ENCODE measurements at regions not wholly inside any gene's neighbourhood (a gene's known extent, or its start where the extent isn't known, plus 50 kb on each side); places are given as distances from the start of the nearest gene placed in this dataset.
"Not testable (repeated sequence)": the region's sequence is repeated elsewhere in the genome, so short reads cannot be mapped to it uniquely, and the experiment has no call there.

- Mint-ChIP-seq H3K9me3 (peaks cover 0 to 8% (median 2%) of the 10 kb centered on the region in 7 donors), H3K4me3 (no peak overlapping the region), H3K27me3 (no peaks in the 10 kb centered on the region), H3K36me3 (no peaks in the 10 kb centered on the region), H3K4me1 (no peaks in the 10 kb centered on the region), H3K27ac (no peak overlapping the region)
- DNase-seq (no peak), ATAC-seq (ENCODE audit: low read depth in 2 of 2) (no peak)
Measured at GRCh38 chr2:41334159-41334558, 713.7 kb upstream of the PKDCC start.

- H3K27ac Mint-ChIP-seq, result not testable (repeated sequence)
Measured at GRCh38 chr2:41335573-41335972, 712.2 kb upstream of the PKDCC start.

GRCh38 chr2:41337956-41338355, 709.9 kb upstream of the PKDCC start:
- no peak for DNase-seq
- Mint-ChIP-seq H3K27ac (no peak overlapping the region), H3K27me3 (no peaks in the 10 kb centered on the region)

More at GRCh38 chr2:41335573-41335972, 712.2 kb upstream of the PKDCC start:
- not testable (repeated sequence) for H3K27me3 Mint-ChIP-seq; ATAC-seq (ENCODE audit: low read depth in 2 of 2); H3K36me3 Mint-ChIP-seq; H3K4me1 Mint-ChIP-seq; H3K9me3 Mint-ChIP-seq; DNase-seq; H3K4me3 Mint-ChIP-seq

GRCh38 chr2:41344529-41344928, 703.3 kb upstream of the PKDCC start:
- no peaks in the 10 kb centered on the region for H3K9me3 Mint-ChIP-seq
- no peaks in the 10 kb centered on the region for H3K4me1 Mint-ChIP-seq

More at GRCh38 chr2:41337956-41338355, 709.9 kb upstream of the PKDCC start:
- ATAC-seq (ENCODE audit: low read depth in 2 of 2), result no peak
- Mint-ChIP-seq H3K4me1 (no peaks in the 10 kb centered on the region), H3K36me3 (no peaks in the 10 kb centered on the region), H3K9me3 (peaks cover 0 to 8% (median 0%) of the 10 kb centered on the region in 7 donors), H3K4me3 (no peak overlapping the region)

GRCh38 chr2:41353060-41353459, 694.8 kb upstream of the PKDCC start:
- H3K27me3 Mint-ChIP-seq, result no peaks in the 10 kb centered on the region
- H3K9me3 Mint-ChIP-seq, result peaks cover 0 to 6% (median 0%) of the 10 kb centered on the region in 7 donors
- H3K4me3 Mint-ChIP-seq, result no peak overlapping the region
- no peak overlapping the region for H3K27ac Mint-ChIP-seq
- no peaks in the 10 kb centered on the region for H3K36me3 Mint-ChIP-seq
- ATAC-seq (ENCODE audit: low read depth in 2 of 2), result no peak
- no peak for DNase-seq
- no peaks in the 10 kb centered on the region for H3K4me1 Mint-ChIP-seq

More at GRCh38 chr2:41344529-41344928, 703.3 kb upstream of the PKDCC start:
- no peak for DNase-seq
- no peak for ATAC-seq (ENCODE audit: low read depth in 2 of 2)
- no peaks in the 10 kb centered on the region for H3K36me3 Mint-ChIP-seq
- no peaks in the 10 kb centered on the region for H3K27me3 Mint-ChIP-seq
- H3K27ac Mint-ChIP-seq, result no peak overlapping the region
- H3K4me3 Mint-ChIP-seq, result no peak overlapping the region

GRCh38 chr2:41355794-41356193, 692.0 kb upstream of the PKDCC start:
- Mint-ChIP-seq H3K36me3 (no peaks in the 10 kb centered on the region), H3K4me1 (no peaks in the 10 kb centered on the region), H3K4me3 (no peak overlapping the region), H3K9me3 (peaks cover under 1 to 10% (median 3%) of the 10 kb centered on the region in 7 donors), H3K27ac (no peak overlapping the region), H3K27me3 (no peaks in the 10 kb centered on the region)
- DNase-seq (no peak), ATAC-seq (ENCODE audit: low read depth in 2 of 2) (no peak)

- H3K9me3 Mint-ChIP-seq, result peaks cover 8 to 29% (median 15%) of the 10 kb centered on the region in 7 donors
- H3K27ac Mint-ChIP-seq, result no peak overlapping the region
- no peaks in the 10 kb centered on the region for H3K27me3 Mint-ChIP-seq
- H3K36me3 Mint-ChIP-seq, result peaks cover 0 to 13% of the 10 kb centered on the region in 2 donors
- DNase-seq (no peak), ATAC-seq (ENCODE audit: low read depth in 2 of 2) (no peak)
- no peak overlapping the region for H3K4me3 Mint-ChIP-seq
- no peaks in the 10 kb centered on the region for H3K4me1 Mint-ChIP-seq
Measured at GRCh38 chr2:41364842-41365241, 683.0 kb upstream of the PKDCC start.

- H3K4me3 Mint-ChIP-seq, result no peak overlapping the region
- H3K27me3 Mint-ChIP-seq, result no peaks in the 10 kb centered on the region
- no peak overlapping the region for H3K27ac Mint-ChIP-seq
- no peak for DNase-seq
- H3K4me1 Mint-ChIP-seq, result no peaks in the 10 kb centered on the region
- no peak for ATAC-seq (ENCODE audit: low read depth in 2 of 2)
- peaks cover 0 to 12% (median 8%) of the 10 kb centered on the region in 7 donors for H3K9me3 Mint-ChIP-seq
- H3K36me3 Mint-ChIP-seq, result no peaks in the 10 kb centered on the region
Measured at GRCh38 chr2:41375901-41376300, 671.9 kb upstream of the PKDCC start.

GRCh38 chr2:41377837-41378236, 670.0 kb upstream of the PKDCC start:
- ATAC-seq (ENCODE audit: low read depth in 2 of 2) (no peak), DNase-seq (no peak)
- no peak overlapping the region for H3K27ac Mint-ChIP-seq
- no peaks in the 10 kb centered on the region for H3K4me1 Mint-ChIP-seq
- H3K36me3 Mint-ChIP-seq, result no peaks in the 10 kb centered on the region
- H3K27me3 Mint-ChIP-seq, result no peaks in the 10 kb centered on the region
- H3K4me3 Mint-ChIP-seq, result no peak overlapping the region
- peaks cover 0 to 6% (median 0%) of the 10 kb centered on the region in 7 donors for H3K9me3 Mint-ChIP-seq

- no peaks in the 10 kb centered on the region for H3K36me3 Mint-ChIP-seq
- H3K4me3 Mint-ChIP-seq, result no peak overlapping the region
- DNase-seq, result no peak
- H3K27me3 Mint-ChIP-seq, result no peaks in the 10 kb centered on the region
- H3K27ac Mint-ChIP-seq, result no peak overlapping the region
- no peaks in the 10 kb centered on the region for H3K4me1 Mint-ChIP-seq
- no peak for ATAC-seq (ENCODE audit: low read depth in 2 of 2)
- H3K9me3 Mint-ChIP-seq, result peaks cover 0 to 6% (median 0%) of the 10 kb centered on the region in 7 donors
Measured at GRCh38 chr2:41378420-41378819, 669.4 kb upstream of the PKDCC start.

GRCh38 chr2:41379496-41380221, 668.2 kb upstream of the PKDCC start:
- no peaks in the 10 kb centered on the region for H3K4me1 Mint-ChIP-seq
- H3K27me3 Mint-ChIP-seq, result no peaks in the 10 kb centered on the region
- no peak overlapping the region for H3K27ac Mint-ChIP-seq
- no peak for ATAC-seq (ENCODE audit: low read depth in 2 of 2)
- DNase-seq, result no peak
- H3K36me3 Mint-ChIP-seq, result no peaks in the 10 kb centered on the region
- H3K4me3 Mint-ChIP-seq, result no peak overlapping the region
- H3K9me3 Mint-ChIP-seq, result peaks cover 0 to 6% (median 0%) of the 10 kb centered on the region in 7 donors

GRCh38 chr2:41381701-41382100, 666.1 kb upstream of the PKDCC start:
- ATAC-seq (ENCODE audit: low read depth in 2 of 2) (no peak), DNase-seq (no peak)
- H3K27me3 Mint-ChIP-seq, result no peaks in the 10 kb centered on the region
- H3K4me1 Mint-ChIP-seq, result no peaks in the 10 kb centered on the region
- H3K9me3 Mint-ChIP-seq, result peaks cover 0 to 6% (median 0%) of the 10 kb centered on the region in 7 donors
- no peak overlapping the region for H3K27ac Mint-ChIP-seq
- no peak overlapping the region for H3K4me3 Mint-ChIP-seq
- no peaks in the 10 kb centered on the region for H3K36me3 Mint-ChIP-seq

GRCh38 chr2:41387519-41387918, 660.3 kb upstream of the PKDCC start:
- H3K4me3 Mint-ChIP-seq, result no peak overlapping the region
- H3K27ac Mint-ChIP-seq, result no peak overlapping the region
- H3K9me3 Mint-ChIP-seq, result peaks cover 0 to 2% (median 0%) of the 10 kb centered on the region in 7 donors
- no peaks in the 10 kb centered on the region for H3K27me3 Mint-ChIP-seq
- H3K36me3 Mint-ChIP-seq, result no peaks in the 10 kb centered on the region
- no peaks in the 10 kb centered on the region for H3K4me1 Mint-ChIP-seq
- ATAC-seq (ENCODE audit: low read depth in 2 of 2) (no peak), DNase-seq (no peak)

- ATAC-seq (ENCODE audit: low read depth in 2 of 2) (no peak), DNase-seq (no peak)
- H3K9me3 Mint-ChIP-seq, result peaks cover 2 to 31% (median 7%) of the 10 kb centered on the region in 7 donors
- H3K36me3 Mint-ChIP-seq, result no peaks in the 10 kb centered on the region
- H3K4me1 Mint-ChIP-seq, result no peaks in the 10 kb centered on the region
- no peaks in the 10 kb centered on the region for H3K27me3 Mint-ChIP-seq
- H3K4me3 Mint-ChIP-seq, result no peak overlapping the region
- H3K27ac Mint-ChIP-seq, result no peak overlapping the region
Measured at GRCh38 chr2:41393621-41394020, 654.2 kb upstream of the PKDCC start.

Data from naive B cell (primary cell).